Fibroblast of the conjunctiva (primary cell): ENCODE measurements at regions not wholly inside any gene's neighbourhood (a gene's known extent, or its start where the extent isn't known, plus 50 kb on each side); places are given as distances from the start of the nearest gene placed in this dataset.

Source experiments
- DNase-seq: peaks from one replicate; pipeline ENCODE4 v3.0.0-alpha.2; 2010; ENCODE audit warnings: low read depth

DNA sequence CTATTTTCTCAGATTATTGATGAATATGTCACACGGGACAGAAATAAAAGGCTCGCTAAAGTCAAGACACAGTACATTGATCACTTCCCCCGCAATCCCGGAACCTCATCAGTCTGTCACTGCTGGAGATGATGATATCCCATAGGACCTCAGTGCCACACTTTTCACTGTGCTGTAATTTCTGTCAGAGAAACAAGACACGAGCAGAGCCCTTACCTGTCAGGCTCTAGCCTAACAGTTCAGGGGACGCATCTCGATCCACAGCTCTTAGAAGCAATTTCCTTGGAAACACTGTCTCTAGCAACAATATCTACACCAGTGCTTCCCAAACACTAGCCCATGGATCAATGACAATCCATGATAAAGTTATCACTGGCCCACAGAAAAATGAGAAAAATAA is 140.0 kb downstream of the GRIN2B start:
- DNase-seq = no peak

DNA sequence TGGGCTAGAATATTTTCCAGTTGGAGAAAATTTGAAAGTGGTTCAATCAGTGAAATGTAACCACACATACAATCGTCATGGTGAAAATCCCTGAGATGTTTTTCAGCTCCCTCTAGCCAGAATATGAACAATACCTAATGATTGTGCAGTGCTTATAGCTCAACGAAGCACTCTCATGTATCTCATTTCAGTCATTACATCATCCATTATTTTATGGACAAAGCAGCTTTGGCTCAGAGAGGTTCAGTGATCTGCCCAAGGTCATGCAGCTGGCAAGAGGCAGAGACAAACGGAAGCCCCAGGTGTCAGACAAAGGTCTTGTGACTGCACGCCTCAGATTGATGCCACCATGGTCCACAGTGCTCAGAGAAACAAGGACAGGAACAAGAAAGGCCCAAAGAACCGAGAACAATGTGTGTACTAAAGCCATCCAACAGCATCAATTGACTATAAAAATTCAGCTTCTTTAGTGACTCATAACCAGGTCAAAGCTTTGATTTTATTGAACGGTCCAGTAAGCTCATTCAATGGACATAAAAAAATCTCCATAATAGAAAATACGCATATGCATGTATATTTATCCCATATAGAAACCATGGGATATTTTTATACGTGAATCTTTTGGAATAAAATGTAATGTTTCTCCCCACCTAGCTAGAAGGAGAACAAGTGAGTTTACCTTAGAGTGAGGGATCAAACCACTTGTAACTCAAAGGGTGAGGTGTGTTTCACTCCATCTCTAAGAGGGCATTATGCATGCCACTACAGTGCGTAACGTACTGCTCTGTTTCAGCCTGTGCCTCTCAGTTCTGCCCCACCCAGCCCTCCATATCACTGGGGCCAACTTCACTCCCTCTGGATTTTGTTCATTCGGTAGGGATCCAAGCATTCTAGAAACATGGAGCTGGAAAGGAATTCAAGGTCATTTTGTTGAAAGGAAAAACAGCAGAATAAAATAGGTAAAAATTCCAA is 141.8 kb downstream of the GRIN2B start:
- DNase-seq = no peak

DNA sequence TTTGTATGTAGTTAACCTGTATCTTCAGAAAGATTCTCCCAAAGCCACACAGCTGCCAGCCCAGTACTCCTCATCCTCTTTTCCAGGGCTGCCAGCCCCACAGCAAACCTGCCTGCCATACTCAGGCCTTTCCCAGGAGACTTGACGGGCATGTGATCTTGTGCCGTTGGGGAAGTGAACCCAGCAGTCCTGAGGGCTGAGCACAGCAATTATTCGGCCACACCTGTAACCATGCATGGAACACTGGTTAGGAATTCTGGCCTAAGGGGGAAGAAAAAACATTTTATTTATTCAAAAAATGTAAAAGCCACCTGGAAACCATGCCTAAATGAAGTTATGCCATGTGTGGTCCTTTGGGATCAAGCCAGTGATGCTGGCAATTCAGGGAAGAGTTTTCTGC is 145.3 kb downstream of the GRIN2B start:
- no peak for DNase-seq

DNA sequence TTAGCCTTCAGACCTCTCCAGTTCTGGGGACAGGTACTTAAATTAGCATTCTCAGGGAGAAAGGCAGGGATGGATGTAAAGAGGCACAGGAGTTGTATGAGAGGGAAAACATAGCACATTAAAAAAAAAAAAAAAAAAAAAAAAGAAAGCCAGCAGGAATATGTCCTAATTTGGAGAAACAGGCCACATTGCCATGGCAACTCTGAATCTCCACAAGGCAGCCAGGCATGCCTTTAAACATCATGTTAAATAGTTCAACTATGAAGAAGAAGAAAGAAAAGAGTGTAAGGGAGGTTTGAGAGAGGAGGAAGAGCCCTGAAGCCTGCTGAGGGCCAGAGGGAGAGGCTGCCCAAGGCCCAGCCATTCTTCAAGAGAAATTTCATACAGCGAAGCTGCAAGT is 145.8 kb downstream of the GRIN2B start:
- no peak for DNase-seq

DNA sequence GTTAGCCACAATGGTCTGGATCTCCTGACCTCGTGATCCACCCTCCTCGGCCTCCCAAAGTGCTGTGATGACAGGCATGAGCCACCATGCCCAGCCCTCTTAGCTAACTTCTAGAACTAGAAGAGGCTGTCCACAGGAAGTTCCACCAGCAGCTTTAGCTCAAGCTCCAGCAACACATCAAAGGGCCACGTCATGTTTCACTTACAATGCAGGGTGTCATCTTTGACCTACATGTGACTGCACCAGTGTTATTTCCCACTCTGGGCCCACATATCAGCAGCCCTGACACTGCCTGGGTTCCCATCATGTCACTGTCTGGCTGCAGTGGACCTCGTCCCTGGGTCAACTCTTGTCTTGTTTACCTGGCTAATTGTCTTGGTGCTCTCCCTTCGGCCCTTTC is 147.2 kb downstream of the GRIN2B start:
- no peak for DNase-seq

DNA sequence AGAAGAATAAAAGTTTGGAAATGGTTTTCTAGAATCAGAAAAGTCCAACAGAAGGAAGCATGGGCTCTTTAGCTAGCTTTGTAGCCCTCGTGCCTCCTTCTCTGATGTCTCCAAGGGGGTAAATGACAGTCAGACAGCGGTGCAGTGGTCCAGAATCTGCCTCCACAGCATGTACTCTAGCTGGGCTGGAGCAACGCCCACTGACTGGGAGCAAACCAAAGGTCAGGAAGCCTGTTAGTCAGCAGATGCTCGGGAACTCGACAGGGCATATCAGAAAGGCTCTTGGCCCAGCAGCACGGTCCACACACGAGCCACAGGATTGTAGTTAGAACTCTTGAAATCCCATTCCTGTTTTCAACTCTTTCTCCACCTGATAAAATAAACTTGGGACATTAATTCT is 164.3 kb downstream of the GRIN2B start:
- no peak for DNase-seq

DNA sequence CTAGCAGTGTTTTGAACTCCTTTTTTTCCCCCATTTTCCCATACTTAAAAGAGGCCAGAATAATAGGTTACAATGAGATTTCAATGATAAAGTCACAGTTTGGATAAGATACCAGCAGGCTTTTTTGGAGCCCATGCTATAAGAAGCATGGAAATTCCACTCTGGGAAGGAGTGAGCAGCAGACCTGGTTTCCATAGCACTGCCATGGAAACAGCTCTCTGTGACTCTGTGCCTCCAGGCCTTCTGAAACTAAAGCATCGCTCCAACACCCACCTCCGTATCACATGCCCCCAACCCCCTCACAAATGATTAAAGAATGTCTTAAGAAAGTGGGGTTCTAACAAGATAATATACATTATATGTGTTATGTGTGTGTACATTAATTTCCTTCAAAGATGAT is 165.0 kb downstream of the GRIN2B start:
- no peak for DNase-seq

DNA sequence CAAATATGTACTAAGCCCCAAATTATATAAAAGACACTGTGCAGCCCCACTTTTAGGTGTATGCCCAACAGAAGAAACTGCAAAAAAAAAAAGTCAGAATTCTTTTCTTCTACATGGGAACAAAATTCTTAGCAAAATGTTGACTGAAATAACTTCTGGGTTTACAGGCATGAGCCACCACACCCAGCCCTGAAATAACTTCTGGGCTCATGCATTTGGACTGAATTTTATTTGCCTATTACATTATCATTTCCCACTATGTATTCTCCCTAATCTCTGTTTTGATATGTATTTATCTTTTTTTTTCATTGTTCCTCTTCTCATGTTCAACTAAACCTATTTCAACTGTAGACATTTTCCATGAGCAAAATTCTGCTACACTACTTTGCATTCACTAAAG is 169.2 kb downstream of the GRIN2B start:
- no peak for DNase-seq

DNA sequence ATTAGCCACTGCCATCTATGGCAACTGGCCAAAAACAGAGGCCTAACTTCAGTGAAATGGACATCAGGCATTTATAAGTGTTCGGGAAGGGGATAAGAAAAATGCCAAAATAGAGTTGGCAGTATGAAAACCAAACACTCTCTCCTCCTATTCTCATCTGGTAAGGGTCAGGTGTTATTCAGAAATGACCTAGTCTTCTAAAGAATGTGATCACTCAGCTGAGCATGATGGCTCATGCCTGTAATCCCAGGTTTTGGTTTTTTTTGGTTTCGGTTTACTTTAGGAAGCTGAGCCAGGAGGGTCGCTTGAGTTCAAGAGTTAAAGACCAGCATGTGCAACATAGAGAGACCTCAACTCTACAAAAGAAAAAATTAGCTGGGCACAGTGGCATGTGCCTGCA is 170.3 kb downstream of the GRIN2B start:
- DNase-seq = no peak

DNA sequence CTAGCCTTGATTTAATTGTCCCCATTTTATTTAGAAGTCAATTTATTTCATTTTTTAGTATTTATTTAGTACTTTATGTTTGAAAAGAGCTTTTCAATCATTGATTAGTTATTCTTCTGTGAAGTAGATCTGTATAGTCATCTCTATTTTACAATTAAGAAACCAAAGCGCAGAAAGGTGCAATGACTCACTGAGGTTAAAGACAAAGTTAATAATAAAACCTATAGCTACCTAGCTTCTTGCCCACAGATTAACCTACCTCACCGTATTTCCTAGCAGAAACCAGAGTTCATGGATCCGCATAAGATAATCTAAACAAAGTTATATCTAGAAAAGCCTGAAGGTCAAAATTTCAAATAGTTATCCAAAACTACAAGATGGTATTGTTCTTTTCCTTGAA is 176.4 kb downstream of the GRIN2B start:
- DNase-seq = no peak

DNA sequence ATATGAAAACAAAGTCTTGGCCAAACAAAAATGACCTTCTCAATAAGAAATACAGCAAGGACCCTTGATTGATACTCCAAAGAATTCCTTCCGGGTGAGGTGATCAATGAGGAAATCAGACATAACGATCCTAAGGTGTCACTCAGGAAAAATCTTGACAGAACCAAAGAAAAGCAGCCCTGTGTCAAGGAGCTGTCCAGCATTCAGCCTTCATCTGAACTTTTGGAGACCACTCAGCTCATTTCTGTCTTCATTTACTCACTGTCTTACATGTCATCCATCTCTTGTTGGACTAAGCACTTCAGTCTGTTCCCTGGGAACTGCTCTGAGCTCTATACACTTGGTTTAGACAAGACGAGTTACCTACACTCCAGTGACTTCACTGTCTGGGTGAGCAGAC is 179.9 kb downstream of the GRIN2B start:
- DNase-seq = no peak

DNA sequence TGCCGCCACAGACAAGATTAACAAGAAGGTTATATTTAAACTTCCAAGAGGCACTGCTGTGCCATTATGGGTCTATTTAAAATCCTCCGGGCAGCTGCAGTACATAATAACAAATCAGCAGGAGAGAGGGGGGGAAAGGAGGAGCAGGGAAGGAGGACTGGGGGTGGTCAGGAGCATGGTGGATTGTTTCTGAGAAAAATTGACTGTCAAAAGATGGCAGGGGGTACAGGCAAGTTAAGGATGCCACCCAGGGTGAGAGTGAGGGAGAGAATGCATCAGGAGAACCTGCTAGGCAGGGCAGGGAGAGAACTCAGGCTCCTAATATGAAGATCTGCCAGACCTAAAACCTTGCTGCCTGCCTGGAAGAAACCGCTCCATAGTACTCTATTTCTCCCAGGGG is 181.8 kb downstream of the GRIN2B start:
- no peak for DNase-seq

DNA sequence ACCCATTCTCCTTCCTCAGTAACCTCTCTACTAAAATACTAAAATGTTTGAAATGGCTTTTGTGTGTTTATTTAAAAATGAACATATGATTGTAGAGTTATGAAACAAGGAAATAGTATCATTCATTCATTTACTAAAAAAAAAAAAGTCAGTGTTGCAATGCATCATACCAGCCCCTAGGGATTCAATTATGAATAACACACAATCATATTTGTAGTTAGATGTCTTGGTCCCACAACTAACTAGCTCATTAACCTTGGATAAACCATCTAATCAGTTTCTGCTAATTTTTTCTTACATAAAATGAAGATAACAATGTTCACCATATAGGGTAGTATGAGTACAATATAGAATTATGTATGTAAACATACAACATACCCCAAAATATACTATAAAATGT is 183.2 kb downstream of the GRIN2B start:
- no peak for DNase-seq

DNA sequence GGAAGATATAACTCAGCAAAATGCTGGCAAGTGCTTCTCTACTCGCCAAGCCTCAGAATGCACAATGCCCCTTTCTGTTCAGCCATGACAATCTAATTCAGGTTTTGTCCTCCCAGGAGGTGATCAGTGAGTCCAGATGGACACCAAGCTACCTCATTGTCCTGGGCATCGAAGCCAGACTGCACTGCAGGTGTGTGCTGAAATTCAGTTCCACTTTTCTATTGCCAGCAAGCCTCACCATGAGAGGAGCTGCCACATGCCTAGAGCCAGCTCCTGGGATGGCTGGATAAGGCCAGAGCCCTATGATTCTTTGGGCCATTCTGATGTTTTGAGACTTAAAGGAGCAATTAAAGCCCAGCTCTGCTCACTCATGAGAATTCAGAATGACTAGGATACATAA is 186.7 kb downstream of the GRIN2B start:
- DNase-seq = no peak

DNA sequence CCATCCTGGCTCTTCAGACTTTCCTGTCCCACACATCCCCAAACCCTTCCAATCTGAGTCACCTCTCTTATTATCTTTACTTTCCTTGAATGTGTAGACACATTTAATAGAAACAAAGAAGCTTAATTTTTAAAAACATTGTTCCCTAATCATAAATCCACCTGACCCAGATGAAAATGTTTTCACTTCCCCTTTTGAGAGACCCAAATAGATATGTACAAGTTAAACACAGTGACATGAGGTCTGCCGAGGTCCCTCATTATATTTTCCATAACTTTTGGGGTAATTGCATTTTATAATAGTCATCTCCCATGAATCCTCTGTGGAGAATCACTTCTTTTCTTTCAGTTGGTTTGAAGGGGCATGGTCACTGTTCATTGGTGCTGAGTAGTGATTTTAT is 191.1 kb downstream of the GRIN2B start:
- no peak for DNase-seq

DNA sequence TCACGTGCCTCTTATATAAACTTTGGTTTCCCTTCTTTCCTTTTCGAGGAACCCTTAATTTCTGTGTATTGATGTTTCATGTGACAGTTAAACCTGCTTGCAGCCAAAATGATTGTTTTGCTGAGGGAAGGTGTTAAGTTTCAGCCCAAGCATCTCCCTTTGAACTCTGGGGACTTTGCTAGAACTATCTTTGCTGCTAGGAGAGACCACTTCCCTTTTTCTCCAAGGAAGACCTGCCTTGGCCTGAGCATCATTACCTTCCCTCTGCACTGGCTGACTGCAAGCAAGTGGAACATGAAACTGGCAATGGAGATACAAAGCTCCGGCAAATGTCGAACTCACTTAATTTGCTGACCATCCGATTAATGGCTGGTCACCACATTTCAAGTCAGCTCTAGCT is 192.8 kb downstream of the GRIN2B start:
- no peak for DNase-seq

DNA sequence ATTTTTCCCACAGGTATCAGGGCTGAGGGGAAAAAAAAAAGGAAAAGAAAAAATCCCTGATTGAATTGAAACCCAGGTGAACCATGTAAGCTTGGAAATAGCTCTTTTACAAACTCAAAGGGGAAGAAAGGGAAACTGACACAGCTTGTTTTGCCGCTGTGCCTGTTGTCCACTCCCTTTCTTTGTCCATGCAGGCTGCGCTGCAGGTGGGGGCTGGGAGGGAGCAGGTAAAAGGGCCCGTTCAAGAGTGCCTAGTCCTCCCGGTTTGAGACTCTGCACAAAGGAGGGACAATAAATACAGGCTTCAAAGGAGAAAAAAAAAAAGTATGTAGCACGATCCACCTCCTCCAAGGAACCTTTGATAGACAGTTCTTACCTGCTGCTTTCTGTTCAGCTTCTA is 194.8 kb downstream of the GRIN2B start:
- no peak for DNase-seq

DNA sequence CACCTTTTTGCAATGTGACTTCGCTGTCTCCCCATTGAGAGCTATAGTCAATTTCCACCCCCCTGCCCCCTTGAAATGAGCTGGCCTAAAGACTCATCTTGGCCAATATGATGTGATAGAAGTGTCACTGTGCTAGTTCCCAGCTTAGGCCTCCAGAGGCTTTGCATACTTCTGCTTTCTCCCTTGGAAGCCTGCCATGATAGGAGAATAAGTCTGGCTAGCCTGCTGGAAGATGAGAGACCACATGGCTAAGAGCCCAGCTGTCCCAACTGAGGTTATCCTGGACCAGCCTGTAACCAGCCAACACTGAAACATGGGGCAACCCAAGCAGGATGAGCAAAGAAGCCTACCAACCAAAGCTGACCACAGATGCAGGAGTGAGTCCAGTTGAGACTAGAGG is 196.9 kb downstream of the GRIN2B start:
- no peak for DNase-seq

DNA sequence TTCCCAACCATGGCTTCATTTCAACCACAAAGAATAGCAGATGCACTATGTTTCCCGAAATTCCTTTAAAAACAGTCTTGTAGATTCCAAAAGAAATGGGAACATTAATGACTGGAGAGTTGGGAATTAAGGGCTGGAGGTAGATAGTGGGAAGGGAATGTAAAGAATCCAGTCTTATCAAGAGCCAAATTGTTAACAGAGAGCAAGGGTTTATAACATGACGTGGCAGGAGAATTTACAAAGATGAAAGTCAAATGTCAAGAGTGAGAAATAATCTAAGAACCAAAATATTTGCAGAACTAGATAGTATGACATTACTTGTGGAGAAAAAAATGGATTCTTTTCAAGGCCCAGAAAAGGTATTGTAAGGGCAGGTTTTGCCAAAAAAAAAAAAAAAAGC is 200.9 kb downstream of the GRIN2B start:
- no peak for DNase-seq

DNA sequence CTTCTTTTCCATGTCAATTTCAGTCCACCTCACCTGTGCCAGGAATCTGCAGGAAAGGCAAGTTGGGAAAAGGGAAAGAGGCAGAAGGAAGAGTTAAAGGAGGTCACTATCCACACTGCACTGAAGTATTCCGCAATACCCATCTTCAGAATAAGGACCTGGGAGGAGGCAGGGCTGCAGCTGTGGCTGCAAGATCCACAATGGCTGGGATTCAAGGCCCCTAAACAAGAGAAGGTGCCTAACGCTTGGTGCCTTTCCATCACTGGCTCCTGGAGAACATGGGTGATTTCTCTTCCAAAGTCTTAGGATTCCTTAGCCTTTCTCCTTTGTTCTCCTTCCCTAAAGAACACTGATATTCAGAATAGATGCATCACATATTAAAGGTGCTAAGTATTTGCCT is 204.0 kb downstream of the GRIN2B start:
- DNase-seq = no peak

DNA sequence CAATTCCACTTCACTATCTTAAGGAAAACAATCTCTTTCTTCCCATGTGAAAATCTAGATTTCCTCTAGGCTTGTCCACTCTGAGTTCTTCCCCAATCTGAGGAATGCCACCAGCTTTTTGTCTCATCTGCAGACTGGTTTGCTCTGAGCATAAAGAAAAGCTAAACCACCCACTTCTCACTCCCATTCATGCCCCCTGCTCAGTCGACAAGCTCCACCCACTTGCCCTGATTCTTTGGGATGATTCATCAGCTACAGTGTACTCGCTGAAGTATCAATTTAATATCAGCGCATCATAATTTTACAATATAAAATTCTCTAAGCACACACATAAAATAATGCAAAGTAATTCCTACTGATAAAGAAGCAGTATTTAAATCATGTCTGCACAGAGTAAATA is 209.1 kb downstream of the GRIN2B start:
- DNase-seq = no peak

DNA sequence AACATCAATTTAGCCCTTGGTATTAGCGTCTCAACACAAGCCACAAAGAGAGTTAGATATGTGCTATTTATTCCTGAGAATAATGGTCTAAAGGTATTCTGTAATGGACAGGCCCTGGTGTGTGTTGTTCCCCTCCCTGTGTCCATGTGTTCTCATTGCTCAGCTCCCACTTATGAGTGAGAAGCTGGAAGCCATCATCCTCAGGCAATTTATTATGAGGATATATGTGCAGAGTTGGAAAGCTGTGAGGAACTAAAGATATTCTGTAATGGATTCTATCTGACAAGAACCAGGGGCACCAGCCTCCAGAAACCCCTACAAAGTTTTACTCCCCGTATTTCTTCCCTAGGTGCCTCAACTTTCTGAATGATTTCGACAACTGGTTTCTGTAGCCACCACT is 210.8 kb downstream of the GRIN2B start:
- no peak for DNase-seq

DNA sequence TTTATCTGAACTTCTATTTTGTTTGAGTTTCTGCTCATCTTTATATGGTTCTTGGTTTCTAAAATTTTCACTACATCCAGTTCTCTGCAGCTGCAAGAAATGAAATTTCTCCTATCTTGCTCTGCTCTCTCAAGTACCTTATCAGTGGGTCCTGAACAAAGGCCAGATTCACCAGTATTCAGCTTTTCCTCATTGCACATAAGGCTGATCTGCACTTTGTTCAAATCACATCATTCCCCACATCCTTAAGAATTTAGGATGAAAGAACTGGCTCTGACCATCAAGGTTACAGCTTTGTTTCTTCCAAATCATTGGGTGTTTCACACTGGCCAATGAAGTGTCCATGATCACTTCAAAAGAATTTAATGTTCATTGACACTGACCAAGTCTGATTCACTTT is 211.4 kb downstream of the GRIN2B start:
- no peak for DNase-seq

DNA sequence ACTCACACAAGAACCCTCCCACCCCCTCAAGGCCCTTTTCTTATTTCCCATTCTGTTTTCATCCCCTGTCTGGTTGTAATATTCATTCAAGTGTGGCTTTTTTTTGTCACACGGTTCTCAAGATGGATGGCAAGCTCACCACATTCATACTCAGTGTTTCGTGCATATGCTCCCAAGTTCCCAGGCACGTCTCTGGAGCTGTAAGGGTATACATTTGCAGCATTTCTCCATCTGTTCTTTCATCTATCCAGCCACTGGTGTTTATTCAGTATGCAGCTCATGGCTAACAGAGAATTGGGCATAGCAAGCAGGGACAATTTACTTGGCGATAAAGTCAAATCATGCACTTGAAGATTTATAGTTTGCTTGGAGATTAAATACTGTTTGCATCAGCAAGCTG is 212.1 kb downstream of the GRIN2B start:
- DNase-seq = no peak
